H1 (cell line): ENCODE measurements at regions not wholly inside any gene's neighbourhood (a gene's known extent, or its start where the extent isn't known, plus 50 kb on each side); places are given as distances from the start of the nearest gene placed in this dataset.

Experiments used
- CTCF ChIA-PET: fragments of 300-600 bp; sonication (Branson Sonifier 250); formaldehyde crosslinking; loops from one replicate; lab custom pipeline; 2021; ENCODE audit not compliant: partially characterized antibody; lab: Charles Lee
- POLR2A ChIA-PET: fragments of 300-600 bp; sonication (Branson Sonifier 250); formaldehyde crosslinking; loops from one replicate; lab custom pipeline; 2021; ENCODE audit warnings: inconsistent platforms; ENCODE audit not compliant: partially characterized antibody; lab: Charles Lee
- DNase-seq, 2 experiments: peaks; one replicate each; pipeline versions ENCODE4 v3.0.0 to v3.0.0-alpha.2; 2010 to 2022; ENCODE audit warnings: low spot score in 2 of 2, low read depth in 1 of 2, mixed read lengths in 1 of 2
- FAIRE-seq: peaks from 2 replicates; lab custom pipeline; 2011; peaks lifted over from hg19 to GRCh38; lab: Jason Lieb, UNC
- H2AFZ ChIP-seq: 2 replicates; pipeline ENCODE4 v1.8.1; 2012; ENCODE audit warnings: low read length, inconsistent platforms
- H2AK5ac ChIP-seq: 2 replicates; pipeline ENCODE4 v1.6.1; 2013; ENCODE audit warnings: low read depth, low read length
- H2BK120ac ChIP-seq: replicated peaks from 2 replicates; pipeline ENCODE3; 2013; ENCODE audit warnings: low read depth, low read length, inconsistent platforms
- H2BK12ac ChIP-seq: 2 replicates; pipeline ENCODE4 v1.6.1; 2013; ENCODE audit warnings: low read depth, low read length
- H2BK15ac ChIP-seq: 2 replicates; pipeline ENCODE4 v1.6.1; 2013; ENCODE audit warnings: low read length
- H2BK20ac ChIP-seq: 2 replicates; pipeline ENCODE4 v1.6.1; 2013; ENCODE audit warnings: low read length
- H2BK5ac ChIP-seq: 2 replicates; pipeline ENCODE4 v1.6.1; 2013; ENCODE audit warnings: low read depth, low read length
- H3K14ac ChIP-seq: 2 replicates; pipeline ENCODE4 v1.6.1; 2013; ENCODE audit warnings: inconsistent platforms; ENCODE audit not compliant: insufficient read length
- H3K18ac ChIP-seq: 2 replicates; pipeline ENCODE4 v1.6.1; 2013; ENCODE audit warnings: low read length; ENCODE audit errors: extremely low read depth
- H3K23ac ChIP-seq: 2 replicates; pipeline ENCODE4 v1.6.1; 2013; ENCODE audit warnings: inconsistent platforms; ENCODE audit not compliant: insufficient read length
- H3K23me2 ChIP-seq: 2 replicates; pipeline ENCODE4 v1.6.1; 2013; ENCODE audit warnings: low read depth, low read length
- H3K27ac ChIP-seq: 2 replicates; pipeline ENCODE4 v1.6.1; 2011; ENCODE audit warnings: low read depth, low read length, inconsistent platforms
- H3K27me3 ChIP-seq, 4 experiments: replicated peaks in 1 of 4; 1 replicate in 1 of 4; 2 replicates in 3 of 4; pipeline versions ENCODE4 v1.6.1 to v1.8.1; 2011 to 2013; ENCODE audit warnings: low read length in 3 of 4, mild to moderate bottlenecking in 3 of 4, inconsistent platforms in 2 of 4, mixed read lengths in 2 of 4, moderate library complexity in 1 of 4; ENCODE audit not compliant: control insufficient read depth in 3 of 4, insufficient read depth in 3 of 4; ENCODE audit errors: extremely low read depth in 1 of 4
- H3K36me3 ChIP-seq, 4 experiments: 2 replicates each; pipeline versions ENCODE4 v1.6.1 to v1.8.1; 2011 to 2013; ENCODE audit warnings: mild to moderate bottlenecking in 4 of 4, low read length in 3 of 4, moderate library complexity in 2 of 4, control low read depth in 1 of 4, inconsistent platforms in 1 of 4; ENCODE audit not compliant: insufficient read depth in 4 of 4, control insufficient read depth in 2 of 4
- H3K4ac ChIP-seq: replicated peaks from 2 replicates; pipeline ENCODE3; 2013; ENCODE audit warnings: low read length, low read depth, mixed read lengths, inconsistent platforms; ENCODE audit not compliant: insufficient read length
- H3K4me1 ChIP-seq, 4 experiments: replicated peaks in 1 of 4; 1 replicate in 1 of 4; 2 replicates in 3 of 4; pipeline versions ENCODE4 v1.6.1 to v1.8.1; 2011 to 2013; ENCODE audit warnings: low read length in 3 of 4, inconsistent platforms in 2 of 4, mixed read lengths in 1 of 4; ENCODE audit not compliant: insufficient read depth in 4 of 4, control insufficient read depth in 3 of 4
- H3K4me2 ChIP-seq, 2 experiments: 2 replicates each; pipeline versions ENCODE4 v1.6.1 to v1.8.1; 2011 to 2013; ENCODE audit warnings: low read depth in 2 of 2, low read length in 2 of 2, control low read depth in 1 of 2, inconsistent platforms in 1 of 2, mild to moderate bottlenecking in 1 of 2; ENCODE audit not compliant: insufficient read depth in 1 of 2
- H3K4me3 ChIP-seq, 4 experiments: fragments of 200-600, 300-600 bp in 1 of 4; sonication (generic), shearing (Covaris generic), sonication (Bioruptor Twin) in 1 of 4; 2 replicates each; pipeline versions ENCODE4 v1.5.1 to v1.8.1; 2011 to 2016; ENCODE audit warnings: low read length in 4 of 4, low read depth in 3 of 4, control low read depth in 2 of 4, inconsistent platforms in 2 of 4, mild to moderate bottlenecking in 2 of 4, mixed read lengths in 1 of 4, moderate library complexity in 1 of 4; ENCODE audit not compliant: insufficient read depth in 2 of 4; ENCODE audit errors: extremely low read depth in 1 of 4
- H3K56ac ChIP-seq: replicated peaks from 2 replicates; pipeline ENCODE3; 2013; ENCODE audit warnings: low read depth, mild to moderate bottlenecking, mixed read lengths, low read length, inconsistent platforms; ENCODE audit not compliant: insufficient read length
- H3K79me1 ChIP-seq: 2 replicates; pipeline ENCODE4 v1.6.1; 2013; ENCODE audit warnings: low read depth, low read length, control low read depth
- H3K79me2 ChIP-seq, 2 experiments: 2 replicates each; pipeline versions ENCODE4 v1.6.1 to v1.8.1; 2012 to 2013; ENCODE audit warnings: low read length in 2 of 2, mild to moderate bottlenecking in 2 of 2, inconsistent platforms in 1 of 2; ENCODE audit not compliant: insufficient read depth in 2 of 2, control insufficient read depth in 1 of 2
- H3K9ac ChIP-seq, 4 experiments: replicated peaks in 1 of 4; 1 replicate in 1 of 4; 2 replicates in 3 of 4; pipeline versions ENCODE4 v1.6.1 to v1.8.1; 2011 to 2013; ENCODE audit warnings: low read depth in 3 of 4, low read length in 3 of 4, control low read depth in 2 of 4, mild to moderate bottlenecking in 2 of 4, moderate library complexity in 2 of 4, inconsistent platforms in 1 of 4; ENCODE audit errors: extremely low read depth in 1 of 4
- H3K9me3 ChIP-seq, 2 experiments: 2 replicates each; pipeline versions ENCODE4 v1.6.1 to v1.8.1; 2012 to 2013; ENCODE audit warnings: mild to moderate bottlenecking in 2 of 2, moderate library complexity in 2 of 2, control low read depth in 1 of 2, inconsistent platforms in 1 of 2, low read depth in 1 of 2, low read length in 1 of 2, mixed read lengths in 1 of 2; ENCODE audit not compliant: insufficient read depth in 2 of 2
- H4K20me1 ChIP-seq, 2 experiments: replicated peaks in 1 of 2; 2 replicates each; pipeline versions ENCODE3 to v1.8.1; 2011 to 2013; ENCODE audit warnings: inconsistent platforms in 2 of 2, low read length in 2 of 2, mild to moderate bottlenecking in 1 of 2; ENCODE audit not compliant: insufficient read depth in 2 of 2, control insufficient read depth in 1 of 2
- H4K5ac ChIP-seq: 2 replicates; pipeline ENCODE4 v1.6.1; 2013; ENCODE audit warnings: low read length, low read depth, mixed read lengths, inconsistent platforms; ENCODE audit not compliant: insufficient read length
- H4K8ac ChIP-seq: 2 replicates; pipeline ENCODE4 v1.8.0; 2013; ENCODE audit warnings: mild to moderate bottlenecking, moderate library complexity, low read length, inconsistent platforms; ENCODE audit not compliant: insufficient read depth; ENCODE audit errors: extremely low read depth
- H4K91ac ChIP-seq: replicated peaks from 2 replicates; pipeline ENCODE3; 2013; ENCODE audit warnings: low read length, mixed read lengths, inconsistent platforms; ENCODE audit not compliant: insufficient read length
- BCL11A ChIP-seq, 2 experiments: IDR thresholded peaks; one replicate each; pipeline ENCODE4 v1.6.1; 2011; ENCODE audit warnings: low read depth in 2 of 2, low read length in 2 of 2, mild to moderate bottlenecking in 2 of 2
- CHD2 ChIP-seq: IDR thresholded peaks from 2 replicates; pipeline ENCODE4 v1.6.1; 2012; ENCODE audit warnings: low read length, improper control_type of control experiment
- CREB1 ChIP-seq: IDR thresholded peaks from 2 replicates; pipeline ENCODE4 v1.6.1; 2012; ENCODE audit warnings: inconsistent platforms
- HDAC2 ChIP-seq, 2 experiments: fragments of 300-600 bp in 1 of 2; sonication (generic) in 1 of 2; IDR thresholded peaks; 2 replicates each; pipeline ENCODE4 v1.6.1; 2011 to 2012; ENCODE audit warnings: low read depth in 2 of 2, low read length in 2 of 2, mild to moderate bottlenecking in 2 of 2, moderate library complexity in 2 of 2, borderline replicate concordance in 1 of 2, inconsistent platforms in 1 of 2
- JUN ChIP-seq: IDR thresholded peaks from 2 replicates; pipeline ENCODE4 v1.6.1; 2011; ENCODE audit warnings: low read depth, mild to moderate bottlenecking, improper control_type of control experiment, low read length
- JUND ChIP-seq: IDR thresholded peaks from 2 replicates; pipeline ENCODE4 v1.6.1; 2011; ENCODE audit warnings: mild to moderate bottlenecking, improper control_type of control experiment, low read length
- MAX ChIP-seq: IDR thresholded peaks from 2 replicates; pipeline ENCODE4 v1.6.1; 2012; ENCODE audit warnings: inconsistent platforms
- NRF1 ChIP-seq: IDR thresholded peaks from 2 replicates; pipeline ENCODE4 v1.6.1; 2011; ENCODE audit warnings: mild to moderate bottlenecking, low read depth, low read length, improper control_type of control experiment
- POU5F1 ChIP-seq: IDR thresholded peaks from 2 replicates; pipeline ENCODE4 v1.6.1; 2011; ENCODE audit warnings: low read depth, mild to moderate bottlenecking, low read length, moderate library complexity
- RAD21 ChIP-seq, 2 experiments: IDR thresholded peaks in 1 of 2; conservative IDR thresholded peaks in 1 of 2; 2 replicates each; pipeline ENCODE4 v1.6.1; 2011; ENCODE audit warnings: low read depth in 2 of 2, low read length in 2 of 2, improper control_type of control experiment in 1 of 2, inconsistent platforms in 1 of 2, mild to moderate bottlenecking in 1 of 2, moderate library complexity in 1 of 2
- SIN3A ChIP-seq, 2 experiments: IDR thresholded peaks in 1 of 2; conservative IDR thresholded peaks in 1 of 2; 2 replicates each; pipeline ENCODE4 v1.6.1; 2011 to 2012; ENCODE audit warnings: low read length in 2 of 2, improper control_type of control experiment in 1 of 2, low read depth in 1 of 2, mild to moderate bottlenecking in 1 of 2
- SP4 ChIP-seq: IDR thresholded peaks from 2 replicates; pipeline ENCODE4 v1.6.1; 2012; ENCODE audit warnings: low read length, inconsistent platforms
- TAF7 ChIP-seq: optimal IDR thresholded peaks from 2 replicates; pipeline ENCODE3; 2011; ENCODE audit warnings: low read depth, mild to moderate bottlenecking, inconsistent platforms, low read length, moderate library complexity, borderline replicate concordance
- WGBS, 2 experiments: shearing (Covaris generic) in 1 of 2; methylation state at CpG; one replicate each; pipeline versions ENCODE4 v1.1.6 to v1.1.7; 2013 to 2015; ENCODE audit warnings: low lambda C conversion rate in 2 of 2, mixed read lengths in 2 of 2, inconsistent platforms in 1 of 2, low coverage in 1 of 2, missing lambda C conversion rate in 1 of 2; ENCODE audit not compliant: insufficient replicate concordance in 2 of 2, insufficient coverage in 1 of 2, insufficient read length in 1 of 2; ENCODE audit errors: extremely low coverage in 1 of 2, missing lambda C conversion rate in 1 of 2; 5-methylcytosine and 5-hydroxymethylcytosine counted together

GRCh38 chr10:3249307-3249889 lies 76.8 kb upstream of the PITRM1 start:
- Histone ChIP-seq H4K8ac (no peak overlapping the region), H2AK5ac (no peak overlapping the region), H3K4me1 (no peaks in the 10 kb centered on the region), H3K79me1 (no peaks in the 10 kb centered on the region), H3K9ac (no peak overlapping the region), H3K79me2 (no peaks in the 10 kb centered on the region), H3K56ac (no peak overlapping the region), H2BK20ac (no peak overlapping the region), H2BK12ac (no peak overlapping the region), H3K27ac (no peak overlapping the region), H3K4me3 (no peak overlapping the region), H3K4me2 (no peak overlapping the region), H3K18ac (no peak overlapping the region), H3K36me3 (no peaks in the 10 kb centered on the region), H3K9me3 (no peaks in the 10 kb centered on the region), H3K23ac (no peak overlapping the region), H4K20me1 (no peaks in the 10 kb centered on the region), H3K14ac (no peak overlapping the region), H2AFZ (peak overlapping the region; percentile 76; the same call in 1 of the 2 replicates), H2BK15ac (no peak overlapping the region), H4K91ac (no peak overlapping the region), H4K5ac (no peak overlapping the region), H3K4ac (no peak overlapping the region), H2BK5ac (no peak overlapping the region), H3K27me3 (no peaks in the 10 kb centered on the region; a peak in 1 of 7 replicates), H3K23me2 (peaks cover 5% of the 10 kb centered on the region; the same call in 1 of the 2 replicates), H2BK120ac (no peak overlapping the region)
- DNase-seq (no peak), FAIRE-seq (no peak)
- CTCF ChIA-PET = interaction anchor here (1.7 to 3.2 kb wide), 2 partner anchors 9 to 86 kb away, joined by 3 to 14 read pairs; no protein-coding TSS in a partner anchor
- WGBS, 2 experiments = 84% methylated on average over 5 of the region's 5 CpGs; no CpG with 5 or more reads in 1 of the 2 experiments
- POLR2A ChIA-PET = interaction anchor here (0.8 kb wide), 1 partner anchor 534 kb away, joined by 3 read pairs; no protein-coding TSS in a partner anchor
- TF ChIP-seq TAF7 (no peak), POU5F1 (no peak), RAD21 (IDR thresholded peaks at IDR 0.05 in 1 of 2, conservative IDR thresholded peaks at IDR 0.05 in 1 of 2; ENCODE audit: low read depth in 2 of 2, low read length in 2 of 2) (no peak), CHD2 (no peak), MAX (no peak), JUN (no peak), JUND (no peak), SP4 (no peak), CREB1 (no peak), HDAC2 (IDR thresholded peaks at IDR 0.05; ENCODE audit: borderline replicate concordance in 1 of 2, low read depth in 2 of 2, low read length in 2 of 2) (no peak), BCL11A (IDR thresholded peaks at IDR 0.05; ENCODE audit: low read depth in 2 of 2, low read length in 2 of 2) (no peak), NRF1 (no peak), SIN3A (conservative IDR thresholded peaks at IDR 0.05 in 1 of 2, IDR thresholded peaks at IDR 0.05 in 1 of 2; ENCODE audit: low read depth in 1 of 2, low read length in 2 of 2) (no peak)
